B cell (primary cell): ENCODE measurements at regions not wholly inside any gene's neighbourhood (a gene's known extent, or its start where the extent isn't known, plus 50 kb on each side); places are given as distances from the start of the nearest gene placed in this dataset.
A peak's percentile ranks its signal among the peaks of the same experiment; 100 is the strongest.

Experiments used
- ATAC-seq: fragments of 200-7000 bp; cut with Tn5 transposase; one replicate; pipeline ENCODE4 v1.10.0; 2021; ENCODE audit warnings: low read depth, mild to moderate bottlenecking, moderate number of reproducible peaks, moderate library complexity
- CTCF ChIA-PET: fragments of 350-600 bp; sonication (Branson Sonifier 250); formaldehyde crosslinking; loops from one replicate; lab custom pipeline; 2021; ENCODE audit warnings: antibody characterized with exemption, inconsistent platforms; lab: Charles Lee
- POLR2A ChIA-PET: fragments of 350-600 bp; sonication (Branson Sonifier 250); formaldehyde crosslinking; loops from one replicate; lab custom pipeline; 2021; ENCODE audit warnings: antibody characterized with exemption; lab: Charles Lee
- DNase-seq: peaks from one replicate; pipeline ENCODE4 v3.0.0; 2013
- H2AFZ ChIP-seq: 2 replicates; pipeline ENCODE4 v1.6.1; 2012; ENCODE audit warnings: mild to moderate bottlenecking, low read depth, low read length; ENCODE audit not compliant: insufficient read depth, poor library complexity, severe bottlenecking
- H3K27ac ChIP-seq, 2 donors: 1 replicate in 1 of 2; 2 replicates in 1 of 2; pipeline ENCODE4 v1.5.1; 2012 to 2013; ENCODE audit warnings: low read length in 2 of 2, mild to moderate bottlenecking in 2 of 2, moderate library complexity in 1 of 2
- H3K27me3 ChIP-seq, 4 experiments: fragments of 200-600 bp in 1 of 4; sonication (generic) in 1 of 4; replicated peaks in 1 of 4; 1 replicate in 2 of 4; 2 replicates in 2 of 4; pipeline versions ENCODE4 v1.6.1 to v1.7.0; 2013 to 2016; ENCODE audit warnings: low read length in 3 of 4, mild to moderate bottlenecking in 2 of 4, mixed read lengths in 1 of 4, moderate library complexity in 1 of 4; ENCODE audit not compliant: insufficient read depth in 4 of 4, control insufficient read depth in 3 of 4; ENCODE audit errors: control extremely low read depth in 1 of 4
- H3K36me3 ChIP-seq, 2 experiments: replicated peaks in 1 of 2; 1 replicate in 1 of 2; 2 replicates in 1 of 2; pipeline versions ENCODE4 v1.6.1 to v1.7.1; 2013; ENCODE audit warnings: low read length in 1 of 2; ENCODE audit not compliant: insufficient read depth in 2 of 2, control insufficient read depth in 1 of 2; ENCODE audit errors: control extremely low read depth in 1 of 2, extremely low read depth in 1 of 2
- H3K4me1 ChIP-seq, 2 donors: fragments of 200-600 bp in 1 of 2; sonication (generic) in 1 of 2; 1 replicate in 1 of 2; 2 replicates in 1 of 2; pipeline versions ENCODE4 v1.5.1 to v1.6.1; 2013 to 2017; ENCODE audit warnings: low read length in 2 of 2; ENCODE audit not compliant: control insufficient read depth in 2 of 2, insufficient read depth in 2 of 2
- H3K4me2 ChIP-seq: replicated peaks from 2 replicates; pipeline ENCODE3; 2012; ENCODE audit warnings: mild to moderate bottlenecking, low read depth, low read length; ENCODE audit not compliant: poor library complexity, severe bottlenecking
- H3K4me3 ChIP-seq, 5 experiments: fragments of 200-600 bp in 1 of 5; sonication (generic) in 1 of 5; 1 replicate in 3 of 5; 2 replicates in 2 of 5; pipeline versions ENCODE4 v1.5.1 to v1.7.0; 2011 to 2016; ENCODE audit warnings: low read length in 4 of 5, mild to moderate bottlenecking in 4 of 5, low read depth in 2 of 5, control low read depth in 1 of 5, moderate library complexity in 1 of 5; ENCODE audit not compliant: insufficient read depth in 1 of 5; ENCODE audit errors: control extremely low read depth in 1 of 5, extremely low read depth in 1 of 5
- H3K79me2 ChIP-seq: fragments of 200-600 bp; sonication (generic); one replicate; pipeline ENCODE4 v1.6.0; 2016; ENCODE audit warnings: low read length; ENCODE audit not compliant: control insufficient read depth, insufficient read depth
- H3K9ac ChIP-seq: fragments of 200-600 bp; sonication (generic); 2 replicates; pipeline ENCODE4 v1.6.1; 2017; ENCODE audit warnings: mild to moderate bottlenecking, low read length, moderate library complexity
- H3K9me3 ChIP-seq, 3 donors: one replicate each; pipeline versions ENCODE4 v1.6.1 to v1.7.1; 2013; ENCODE audit warnings: low read length in 2 of 3; ENCODE audit not compliant: control insufficient read depth in 2 of 3, insufficient read depth in 1 of 3; ENCODE audit errors: control extremely low read depth in 1 of 3
- H4K20me1 ChIP-seq: 2 replicates; pipeline ENCODE4 v1.6.0; 2012; ENCODE audit warnings: mild to moderate bottlenecking, low read length; ENCODE audit not compliant: insufficient read depth, control insufficient read depth, poor library complexity, severe bottlenecking
- H3K27ac Mint-ChIP-seq: one replicate; pipeline ENCODE4 v1.8.0; 2021; ENCODE audit warnings: mixed read lengths
- H3K27me3 Mint-ChIP-seq: one replicate; pipeline ENCODE4 v1.8.0; 2021; ENCODE audit warnings: mixed read lengths
- H3K4me1 Mint-ChIP-seq: one replicate; pipeline ENCODE4 v1.8.0; 2021; ENCODE audit warnings: mixed read lengths
- H3K4me3 Mint-ChIP-seq: one replicate; pipeline ENCODE4 v1.8.0; 2021; ENCODE audit warnings: mixed read lengths
- H3K9me3 Mint-ChIP-seq: one replicate; pipeline ENCODE4 v1.8.0; 2022; ENCODE audit warnings: mixed read lengths; ENCODE audit not compliant: insufficient read depth
- EZH2 ChIP-seq: IDR thresholded peaks from 2 replicates; pipeline ENCODE4 v1.6.1; 2012; ENCODE audit warnings: borderline replicate concordance, low read depth, mild to moderate bottlenecking, moderate library complexity, low read length; ENCODE audit not compliant: insufficient read depth, poor library complexity, severe bottlenecking
- WGBS: methylation state at CpG from one replicate; pipeline ENCODE4 v1.1.5; 2013; ENCODE audit warnings: missing lambda C conversion rate; ENCODE audit not compliant: insufficient coverage; 5-methylcytosine and 5-hydroxymethylcytosine counted together
- intact Hi-C: fragments of 100-400 bp; cut with micrococcal nuclease; formaldehyde crosslinking; loops from one replicate; pipeline ENCODE4 v1.10.0; 2022
- TF ChIP-seq, protein P1 (sequence below): fragments of 200-600 bp; IDR thresholded peaks from one replicate; pipeline ENCODE4 v1.8.0; 2022; ENCODE audit warnings: antibody characterized with exemption, mild to moderate bottlenecking

- peaks cover 58% of the 10 kb centered on the region for H3K4me1 Mint-ChIP-seq
- peak overlapping the region; percentile 87 to 98 for H3K27ac ChIP-seq
- H3K9ac ChIP-seq = peak overlapping the region; percentile 27
- no peak for TF ChIP-seq EZH2
- TF ChIP-seq, protein P1, sequence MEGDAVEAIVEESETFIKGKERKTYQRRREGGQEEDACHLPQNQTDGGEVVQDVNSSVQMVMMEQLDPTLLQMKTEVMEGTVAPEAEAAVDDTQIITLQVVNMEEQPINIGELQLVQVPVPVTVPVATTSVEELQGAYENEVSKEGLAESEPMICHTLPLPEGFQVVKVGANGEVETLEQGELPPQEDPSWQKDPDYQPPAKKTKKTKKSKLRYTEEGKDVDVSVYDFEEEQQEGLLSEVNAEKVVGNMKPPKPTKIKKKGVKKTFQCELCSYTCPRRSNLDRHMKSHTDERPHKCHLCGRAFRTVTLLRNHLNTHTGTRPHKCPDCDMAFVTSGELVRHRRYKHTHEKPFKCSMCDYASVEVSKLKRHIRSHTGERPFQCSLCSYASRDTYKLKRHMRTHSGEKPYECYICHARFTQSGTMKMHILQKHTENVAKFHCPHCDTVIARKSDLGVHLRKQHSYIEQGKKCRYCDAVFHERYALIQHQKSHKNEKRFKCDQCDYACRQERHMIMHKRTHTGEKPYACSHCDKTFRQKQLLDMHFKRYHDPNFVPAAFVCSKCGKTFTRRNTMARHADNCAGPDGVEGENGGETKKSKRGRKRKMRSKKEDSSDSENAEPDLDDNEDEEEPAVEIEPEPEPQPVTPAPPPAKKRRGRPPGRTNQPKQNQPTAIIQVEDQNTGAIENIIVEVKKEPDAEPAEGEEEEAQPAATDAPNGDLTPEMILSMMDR = no peak
- no peaks in the 10 kb centered on the region for H3K27me3 Mint-ChIP-seq
- H4K20me1 ChIP-seq = no peaks in the 10 kb centered on the region
- H3K9me3 Mint-ChIP-seq = no peaks in the 10 kb centered on the region
- peak overlapping the region; percentile 34 for H2AFZ ChIP-seq
- no peaks in the 10 kb centered on the region for H3K36me3 ChIP-seq
- H3K4me2 ChIP-seq = peak overlapping the region; percentile 60
- DNase-seq (peak; percentile 81), ATAC-seq (peak; percentile 52)
- 24% methylated on average over 10 of the region's 14 CpGs for WGBS
- intact Hi-C loops = loop anchor here (5.0 kb wide), 3 partner anchors 36 to 421 kb away; partner anchors contain the start of gene SPRED1
- ChIA-PET POLR2A (interaction anchor here (0.5 to 2.0 kb wide), 4 partner anchors 12 to 109 kb away, joined by 4 to 6 read pairs (median 5); partner anchors contain the start of gene RASGRP1), CTCF (interaction anchor here (0.7 to 7.2 kb wide), 12 partner anchors 9 to 231 kb away, joined by 3 to 166 read pairs (median 4); partner anchors contain the start of genes FAM98B and RASGRP1)
- peaks cover 47 to 56% of the 10 kb centered on the region in 2 donors for H3K4me1 ChIP-seq
- H3K4me3 ChIP-seq = peak overlapping the region in 1 of 5 experiments; percentile 24
- H3K27ac Mint-ChIP-seq = peak overlapping the region; percentile 91
- no peaks in the 10 kb centered on the region for H3K9me3 ChIP-seq
- no peaks in the 10 kb centered on the region for H3K27me3 ChIP-seq
- H3K79me2 ChIP-seq = no peaks in the 10 kb centered on the region
- peak overlapping the region; percentile 59 for H3K4me3 Mint-ChIP-seq
Observed at GRCh38 chr15:38672814-38673670, 108.4 kb upstream of the RASGRP1 start.
